LNCAP (cell line): ENCODE measurements at regions not wholly inside any gene's neighbourhood (a gene's known extent, or its start where the extent isn't known, plus 50 kb on each side); places are given as distances from the start of the nearest gene placed in this dataset.

ENCODE experiments used
- TF ChIP-seq, protein P1 (sequence below): fragments of 450-650 bp; IDR thresholded peaks from 2 replicates; pipeline ENCODE4 v1.5.1; 2017; ENCODE audit warnings: mild to moderate bottlenecking

- TF ChIP-seq, protein P1, sequence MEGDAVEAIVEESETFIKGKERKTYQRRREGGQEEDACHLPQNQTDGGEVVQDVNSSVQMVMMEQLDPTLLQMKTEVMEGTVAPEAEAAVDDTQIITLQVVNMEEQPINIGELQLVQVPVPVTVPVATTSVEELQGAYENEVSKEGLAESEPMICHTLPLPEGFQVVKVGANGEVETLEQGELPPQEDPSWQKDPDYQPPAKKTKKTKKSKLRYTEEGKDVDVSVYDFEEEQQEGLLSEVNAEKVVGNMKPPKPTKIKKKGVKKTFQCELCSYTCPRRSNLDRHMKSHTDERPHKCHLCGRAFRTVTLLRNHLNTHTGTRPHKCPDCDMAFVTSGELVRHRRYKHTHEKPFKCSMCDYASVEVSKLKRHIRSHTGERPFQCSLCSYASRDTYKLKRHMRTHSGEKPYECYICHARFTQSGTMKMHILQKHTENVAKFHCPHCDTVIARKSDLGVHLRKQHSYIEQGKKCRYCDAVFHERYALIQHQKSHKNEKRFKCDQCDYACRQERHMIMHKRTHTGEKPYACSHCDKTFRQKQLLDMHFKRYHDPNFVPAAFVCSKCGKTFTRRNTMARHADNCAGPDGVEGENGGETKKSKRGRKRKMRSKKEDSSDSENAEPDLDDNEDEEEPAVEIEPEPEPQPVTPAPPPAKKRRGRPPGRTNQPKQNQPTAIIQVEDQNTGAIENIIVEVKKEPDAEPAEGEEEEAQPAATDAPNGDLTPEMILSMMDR: no peak
Observed at GRCh38 chrX:106451933-106452332, 159.8 kb upstream of the RADX start.

- TF ChIP-seq, protein P1: no peak
Observed at GRCh38 chrX:106454991-106455390, 156.8 kb upstream of the RADX start.

GRCh38 chrX:106457802-106458201, 154.0 kb upstream of the RADX start:
- TF ChIP-seq, protein P1: no peak

GRCh38 chrX:106467422-106467821, 144.4 kb upstream of the RADX start:
- TF ChIP-seq, protein P1: no peak

GRCh38 chrX:106467943-106468342, 143.8 kb upstream of the RADX start:
- TF ChIP-seq, protein P1: no peak

DNA sequence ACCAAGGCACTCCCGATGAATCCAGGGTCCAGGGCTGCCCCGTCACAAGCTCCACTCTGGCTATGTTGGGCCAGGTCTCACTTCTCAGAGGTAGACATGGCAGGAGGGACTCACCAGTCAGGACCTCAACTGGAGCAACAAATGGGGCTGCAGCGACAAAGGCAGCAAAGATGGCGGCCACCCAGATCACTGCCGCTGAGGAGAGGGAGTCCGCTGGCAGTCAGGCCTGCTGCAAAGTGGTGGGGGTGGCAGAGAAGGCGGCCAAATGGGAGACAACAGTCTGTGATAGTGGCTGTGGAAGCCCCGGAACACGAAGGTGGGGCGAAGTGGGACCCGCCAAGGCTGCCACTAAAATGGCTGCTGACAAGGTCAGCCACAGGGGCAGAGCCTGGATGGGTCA, 143.3 kb upstream of the RADX start:
- TF ChIP-seq, protein P1: no peak

- TF ChIP-seq, protein P1: no peak
Observed at GRCh38 chrX:106479920-106480319, 131.9 kb upstream of the RADX start.

DNA sequence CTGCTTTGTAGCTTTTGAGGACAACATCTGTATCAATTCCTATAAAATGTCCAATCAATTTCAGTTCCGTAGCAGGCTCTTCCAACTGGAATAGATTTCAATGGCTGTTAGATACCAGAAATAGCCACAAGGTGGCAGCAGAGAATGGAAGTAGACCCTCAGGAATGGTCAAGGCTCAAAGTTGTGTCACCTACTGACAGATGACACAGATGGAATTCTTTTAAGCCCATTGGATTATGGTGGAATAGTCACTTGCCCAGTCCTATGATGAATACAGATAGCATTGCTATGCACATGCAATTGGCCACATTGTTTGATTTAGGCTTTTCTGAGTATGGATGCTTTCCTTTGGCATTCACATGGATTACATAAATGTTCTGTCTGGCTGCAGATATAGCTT, 130.4 kb upstream of the RADX start:
- TF ChIP-seq, protein P1: peak; percentile 52
